ENCODE measurements at regions not wholly inside any gene's neighbourhood (a gene's known extent, or its start where the extent isn't known, plus 50 kb on each side); places are given as distances from the start of the nearest gene placed in this dataset.

GRCh38 chr6:144835322-144835973, 550.3 kb downstream of the UTRN start (continued):
- TF ChIP-seq FOXJ3 (CRISPR knock-in tag; IDR thresholded peaks at IDR 0.05; ENCODE audit: borderline replicate concordance) (no peak), FOXP4 (CRISPR knock-in tag; IDR thresholded peaks at IDR 0.05) (no peak), MLX (CRISPR knock-in tag; IDR thresholded peaks at IDR 0.05) (no peak)
- TF ChIP-seq, protein P1, sequence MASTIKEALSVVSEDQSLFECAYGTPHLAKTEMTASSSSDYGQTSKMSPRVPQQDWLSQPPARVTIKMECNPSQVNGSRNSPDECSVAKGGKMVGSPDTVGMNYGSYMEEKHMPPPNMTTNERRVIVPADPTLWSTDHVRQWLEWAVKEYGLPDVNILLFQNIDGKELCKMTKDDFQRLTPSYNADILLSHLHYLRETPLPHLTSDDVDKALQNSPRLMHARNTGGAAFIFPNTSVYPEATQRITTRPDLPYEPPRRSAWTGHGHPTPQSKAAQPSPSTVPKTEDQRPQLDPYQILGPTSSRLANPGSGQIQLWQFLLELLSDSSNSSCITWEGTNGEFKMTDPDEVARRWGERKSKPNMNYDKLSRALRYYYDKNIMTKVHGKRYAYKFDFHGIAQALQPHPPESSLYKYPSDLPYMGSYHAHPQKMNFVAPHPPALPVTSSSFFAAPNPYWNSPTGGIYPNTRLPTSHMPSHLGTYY (CRISPR knock-in tag; IDR thresholded peaks at IDR 0.05) = no peak

- DNase-seq (ENCODE audit: low spot score) (no peak), ATAC-seq (no peak; the same call in 1 of the 2 replicates)
- ChIA-PET CTCF (no interaction called here), POLR2A (no interaction called here)
- peaks cover 57% of the 10 kb centered on the region for H3K36me3 Mint-ChIP-seq
- H3K9me3 Mint-ChIP-seq = no peaks in the 10 kb centered on the region
- no peak overlapping the region for H3K27ac Mint-ChIP-seq
- TF ChIP-seq CREB1 (CRISPR knock-in tag; IDR thresholded peaks at IDR 0.05) (no peak), IRF2 (CRISPR knock-in tag; IDR thresholded peaks at IDR 0.05; ENCODE audit: borderline replicate concordance, low read depth) (no peak), CREM (CRISPR knock-in tag; IDR thresholded peaks at IDR 0.05) (no peak), ZNF416 (CRISPR knock-in tag; IDR thresholded peaks at IDR 0.05) (no peak)
- TF ChIP-seq, protein P2, sequence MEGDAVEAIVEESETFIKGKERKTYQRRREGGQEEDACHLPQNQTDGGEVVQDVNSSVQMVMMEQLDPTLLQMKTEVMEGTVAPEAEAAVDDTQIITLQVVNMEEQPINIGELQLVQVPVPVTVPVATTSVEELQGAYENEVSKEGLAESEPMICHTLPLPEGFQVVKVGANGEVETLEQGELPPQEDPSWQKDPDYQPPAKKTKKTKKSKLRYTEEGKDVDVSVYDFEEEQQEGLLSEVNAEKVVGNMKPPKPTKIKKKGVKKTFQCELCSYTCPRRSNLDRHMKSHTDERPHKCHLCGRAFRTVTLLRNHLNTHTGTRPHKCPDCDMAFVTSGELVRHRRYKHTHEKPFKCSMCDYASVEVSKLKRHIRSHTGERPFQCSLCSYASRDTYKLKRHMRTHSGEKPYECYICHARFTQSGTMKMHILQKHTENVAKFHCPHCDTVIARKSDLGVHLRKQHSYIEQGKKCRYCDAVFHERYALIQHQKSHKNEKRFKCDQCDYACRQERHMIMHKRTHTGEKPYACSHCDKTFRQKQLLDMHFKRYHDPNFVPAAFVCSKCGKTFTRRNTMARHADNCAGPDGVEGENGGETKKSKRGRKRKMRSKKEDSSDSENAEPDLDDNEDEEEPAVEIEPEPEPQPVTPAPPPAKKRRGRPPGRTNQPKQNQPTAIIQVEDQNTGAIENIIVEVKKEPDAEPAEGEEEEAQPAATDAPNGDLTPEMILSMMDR (IDR thresholded peaks at IDR 0.05) = no peak
- peaks cover 9% of the 10 kb centered on the region for H3K4me1 Mint-ChIP-seq
- no peak overlapping the region for H3K4me3 Mint-ChIP-seq
- H3K27me3 Mint-ChIP-seq (ENCODE audit: low read depth) = peaks cover 5% of the 10 kb centered on the region
Measured at GRCh38 chr6:144840619-144841018, 555.5 kb downstream of the UTRN start.

DNA sequence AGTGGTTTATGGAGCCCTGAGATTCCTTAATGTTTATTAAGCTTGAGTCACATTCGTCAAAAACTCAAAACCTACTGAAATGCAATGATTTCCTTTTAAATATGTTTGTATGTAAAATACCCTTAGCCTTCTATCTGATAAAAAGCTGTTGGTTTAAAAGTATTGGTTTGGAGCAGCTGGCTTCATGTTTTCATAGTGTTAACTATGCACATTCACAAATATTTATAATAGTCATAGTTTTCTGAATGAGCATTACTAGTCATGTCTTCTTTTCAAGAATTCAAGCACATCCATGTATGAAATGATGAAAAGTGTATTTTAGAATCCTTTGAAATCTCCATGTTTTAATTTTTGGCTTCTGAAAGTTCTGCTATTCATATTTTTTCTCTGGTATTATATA, 558.6 kb downstream of the UTRN start:
- H3K27me3 Mint-ChIP-seq (ENCODE audit: low read depth) = peaks cover 7% of the 10 kb centered on the region
- ATAC-seq = no peak
- H3K36me3 Mint-ChIP-seq = peaks cover 43% of the 10 kb centered on the region
- TF ChIP-seq USF2 (CRISPR knock-in tag; IDR thresholded peaks at IDR 0.05) (no peak), PRDM15 (CRISPR knock-in tag; IDR thresholded peaks at IDR 0.05) (no peak), ZNF671 (CRISPR knock-in tag; IDR thresholded peaks at IDR 0.05) (no peak), SP1 (CRISPR knock-in tag; conservative IDR thresholded peaks at IDR 0.05) (no peak), NR2C2 (CRISPR knock-in tag; IDR thresholded peaks at IDR 0.05) (no peak), HMGXB4 (CRISPR knock-in tag; IDR thresholded peaks at IDR 0.05) (no peak), TCF7 (CRISPR knock-in tag; IDR thresholded peaks at IDR 0.05; ENCODE audit: low read depth) (no peak)
- TF ChIP-seq, protein P3, sequence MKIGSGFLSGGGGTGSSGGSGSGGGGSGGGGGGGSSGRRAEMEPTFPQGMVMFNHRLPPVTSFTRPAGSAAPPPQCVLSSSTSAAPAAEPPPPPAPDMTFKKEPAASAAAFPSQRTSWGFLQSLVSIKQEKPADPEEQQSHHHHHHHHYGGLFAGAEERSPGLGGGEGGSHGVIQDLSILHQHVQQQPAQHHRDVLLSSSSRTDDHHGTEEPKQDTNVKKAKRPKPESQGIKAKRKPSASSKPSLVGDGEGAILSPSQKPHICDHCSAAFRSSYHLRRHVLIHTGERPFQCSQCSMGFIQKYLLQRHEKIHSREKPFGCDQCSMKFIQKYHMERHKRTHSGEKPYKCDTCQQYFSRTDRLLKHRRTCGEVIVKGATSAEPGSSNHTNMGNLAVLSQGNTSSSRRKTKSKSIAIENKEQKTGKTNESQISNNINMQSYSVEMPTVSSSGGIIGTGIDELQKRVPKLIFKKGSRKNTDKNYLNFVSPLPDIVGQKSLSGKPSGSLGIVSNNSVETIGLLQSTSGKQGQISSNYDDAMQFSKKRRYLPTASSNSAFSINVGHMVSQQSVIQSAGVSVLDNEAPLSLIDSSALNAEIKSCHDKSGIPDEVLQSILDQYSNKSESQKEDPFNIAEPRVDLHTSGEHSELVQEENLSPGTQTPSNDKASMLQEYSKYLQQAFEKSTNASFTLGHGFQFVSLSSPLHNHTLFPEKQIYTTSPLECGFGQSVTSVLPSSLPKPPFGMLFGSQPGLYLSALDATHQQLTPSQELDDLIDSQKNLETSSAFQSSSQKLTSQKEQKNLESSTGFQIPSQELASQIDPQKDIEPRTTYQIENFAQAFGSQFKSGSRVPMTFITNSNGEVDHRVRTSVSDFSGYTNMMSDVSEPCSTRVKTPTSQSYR (CRISPR knock-in tag; IDR thresholded peaks at IDR 0.05) = no peak

More for the DNA sequence above, 558.6 kb downstream of the UTRN start:
- Mint-ChIP-seq H3K4me1 (peaks cover 34% of the 10 kb centered on the region), H3K4me3 (no peak overlapping the region), H3K27ac (no peak overlapping the region), H3K9me3 (0 out of 2 replicates have a peak, but pooled peaks cover 6% of the 10 kb centered on the region)
- DNase-seq (ENCODE audit: low spot score) = no peak
- ChIA-PET POLR2A (no interaction called here), CTCF (no interaction called here)

Measured in WTC11 (cell line).